ENCODE measurements at regions not wholly inside any gene's neighbourhood (a gene's known extent, or its start where the extent isn't known, plus 50 kb on each side); places are given as distances from the start of the nearest gene placed in this dataset.

- no peaks in the 10 kb centered on the region for H3K4me1 ChIP-seq
- H3K9me3 ChIP-seq: no peaks in the 10 kb centered on the region
- no peak overlapping the region for H3K4me3 ChIP-seq
- H3K36me3 ChIP-seq: no peaks in the 10 kb centered on the region
- TF ChIP-seq CTCF (IDR thresholded peaks at IDR 0.05): no peak
- H3K27me3 ChIP-seq: no peaks in the 10 kb centered on the region
- no peak overlapping the region for H3K27ac ChIP-seq
- DNase-seq (ENCODE audit: low spot score): no peak
Measured at GRCh38 chr11:110968348-110969062, 256.3 kb upstream of the ARHGAP20 start.

GRCh38 chr11:110966131-110966530 lies 253.9 kb upstream of the ARHGAP20 start:
- H3K36me3 ChIP-seq: no peaks in the 10 kb centered on the region
- no peak overlapping the region for H3K4me3 ChIP-seq
- no peaks in the 10 kb centered on the region for H3K4me1 ChIP-seq
- H3K27me3 ChIP-seq: no peaks in the 10 kb centered on the region
- no peaks in the 10 kb centered on the region for H3K9me3 ChIP-seq
- no peak overlapping the region for H3K27ac ChIP-seq
- DNase-seq (ENCODE audit: low spot score): no peak
- TF ChIP-seq CTCF (IDR thresholded peaks at IDR 0.05): no peak

GRCh38 chr11:110962921-110963320 lies 250.7 kb upstream of the ARHGAP20 start:
- TF ChIP-seq CTCF (IDR thresholded peaks at IDR 0.05): no peak
- Histone ChIP-seq H3K9me3 (no peaks in the 10 kb centered on the region), H3K36me3 (no peaks in the 10 kb centered on the region), H3K4me1 (no peaks in the 10 kb centered on the region), H3K4me3 (no peak overlapping the region), H3K27ac (no peak overlapping the region), H3K27me3 (no peaks in the 10 kb centered on the region)
- DNase-seq (ENCODE audit: low spot score): no peak

GRCh38 chr11:110960167-110960566 lies 247.9 kb upstream of the ARHGAP20 start:
- Histone ChIP-seq H3K36me3 (no peaks in the 10 kb centered on the region), H3K27ac (no peak overlapping the region), H3K9me3 (no peaks in the 10 kb centered on the region), H3K4me1 (no peaks in the 10 kb centered on the region), H3K27me3 (no peaks in the 10 kb centered on the region), H3K4me3 (no peak overlapping the region)
- no peak for DNase-seq (ENCODE audit: low spot score)
- TF ChIP-seq CTCF (IDR thresholded peaks at IDR 0.05): no peak

- H3K27ac ChIP-seq: no peak overlapping the region
- no peak for DNase-seq (ENCODE audit: low spot score)
- H3K9me3 ChIP-seq: no peaks in the 10 kb centered on the region
- H3K27me3 ChIP-seq: no peaks in the 10 kb centered on the region
- no peak overlapping the region for H3K4me3 ChIP-seq
- no peaks in the 10 kb centered on the region for H3K36me3 ChIP-seq
- TF ChIP-seq CTCF (IDR thresholded peaks at IDR 0.05): no peak
- H3K4me1 ChIP-seq: no peaks in the 10 kb centered on the region
Measured at GRCh38 chr11:110958216-110958615, 246.0 kb upstream of the ARHGAP20 start.

- Histone ChIP-seq H3K4me1 (no peaks in the 10 kb centered on the region), H3K9me3 (no peaks in the 10 kb centered on the region), H3K36me3 (no peaks in the 10 kb centered on the region), H3K27me3 (no peaks in the 10 kb centered on the region), H3K4me3 (no peak overlapping the region), H3K27ac (no peak overlapping the region)
- no peak for TF ChIP-seq CTCF (IDR thresholded peaks at IDR 0.05)
- DNase-seq (ENCODE audit: low spot score): no peak
Measured at GRCh38 chr11:110955776-110956175, 243.5 kb upstream of the ARHGAP20 start.

Measured in right atrium auricular region (tissue), 2 donors.